ENCODE measurements at regions not wholly inside any gene's neighbourhood (a gene's known extent, or its start where the extent isn't known, plus 50 kb on each side); places are given as distances from the start of the nearest gene placed in this dataset.

GRCh38 chrX:26918631-26919030 lies 544.5 kb downstream of the PPP4R3C start:
- peak; percentile 55 for TF ChIP-seq CTCF (IDR thresholded peaks at IDR 0.05)
- no peak for TF ChIP-seq EZH2 (IDR thresholded peaks at IDR 0.05)
- no peak for TF ChIP-seq EZH2phosphoT487 (IDR thresholded peaks at IDR 0.05)

Measured in neural progenitor cell (in vitro differentiated cells).